ENCODE measurements at regions not wholly inside any gene's neighbourhood (a gene's known extent, or its start where the extent isn't known, plus 50 kb on each side); places are given as distances from the start of the nearest gene placed in this dataset.
A peak's percentile ranks its signal among the peaks of the same experiment; 100 is the strongest.

DNA sequence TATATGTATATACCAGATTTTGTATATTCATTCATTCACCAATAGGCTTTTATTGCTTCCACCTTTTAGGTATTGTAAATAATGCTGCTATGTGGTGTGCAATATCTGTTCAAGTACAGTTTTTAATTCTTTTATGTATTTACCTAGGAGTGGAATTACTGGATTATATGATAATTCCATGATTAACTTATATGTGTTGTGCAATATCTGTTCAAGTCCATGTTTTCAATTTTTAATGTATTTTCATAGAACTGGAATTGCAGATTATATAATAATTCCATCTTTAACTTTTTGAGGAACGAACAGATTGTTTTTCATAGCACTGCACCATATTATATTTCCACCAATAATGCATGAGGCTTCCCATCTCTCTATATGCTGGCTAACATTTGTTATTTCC, 50.6 kb upstream of the L3MBTL4 start:
- no peak for DNase-seq (ENCODE audit: low read depth)

DNA sequence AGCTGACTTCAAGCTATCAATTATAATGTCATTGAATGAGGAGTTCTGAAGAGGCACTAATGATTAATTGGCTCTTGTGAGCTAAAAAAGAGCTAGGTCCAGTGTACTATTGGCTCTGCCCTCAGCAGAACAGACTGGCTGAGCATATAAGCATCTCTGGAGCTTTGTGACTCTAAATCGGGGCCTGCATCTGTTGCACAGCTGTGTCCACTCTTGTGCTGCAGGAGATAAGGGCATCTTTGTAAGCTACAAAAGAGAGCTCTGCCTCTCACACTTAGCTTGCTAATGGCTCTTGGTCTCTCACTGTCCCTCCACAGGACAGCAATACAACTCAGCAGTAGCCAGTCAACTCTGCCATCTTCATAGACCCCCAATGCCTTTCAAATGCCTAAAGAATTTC, 61.5 kb upstream of the L3MBTL4 start:
- DNase-seq (ENCODE audit: low read depth) = no peak

DNA sequence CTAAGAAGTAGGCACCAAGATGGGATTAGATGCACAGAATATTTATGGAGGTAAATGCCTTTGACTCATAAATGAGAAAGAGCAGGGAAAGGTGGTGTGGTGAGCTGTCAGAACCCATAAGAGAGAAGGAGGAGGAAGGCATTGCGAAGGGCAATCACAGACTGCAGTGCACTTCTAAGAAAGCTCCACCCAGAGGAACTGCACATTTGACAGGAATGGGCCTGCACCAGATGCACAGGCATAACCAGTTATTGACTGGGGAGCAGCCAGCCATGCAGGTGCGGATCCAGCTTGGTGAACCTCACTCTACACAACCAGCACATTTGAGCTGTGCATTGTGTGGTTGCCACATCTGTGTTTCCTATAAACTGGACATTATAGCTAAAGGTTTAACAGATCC, 62.2 kb upstream of the L3MBTL4 start:
- DNase-seq (ENCODE audit: low read depth) = no peak

DNA sequence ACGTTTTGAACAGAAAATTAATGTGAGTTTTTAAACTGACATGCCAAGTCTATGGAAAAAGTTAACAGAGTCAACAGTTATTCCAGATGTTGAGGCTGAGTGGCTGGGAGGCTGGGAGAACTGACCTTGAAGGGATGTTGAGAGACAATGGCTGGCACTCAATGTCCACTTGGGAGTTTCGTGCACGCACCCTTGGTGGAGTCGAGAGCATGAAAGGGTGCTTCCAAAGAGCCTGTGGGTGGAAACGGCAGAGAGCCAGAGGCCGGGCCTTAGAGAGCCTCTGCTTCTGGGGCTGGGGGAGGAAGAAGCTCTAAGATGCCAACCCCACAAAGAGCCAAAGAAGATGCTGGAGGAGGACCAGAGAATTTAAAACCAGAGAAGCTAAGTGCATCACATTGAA, 63.4 kb upstream of the L3MBTL4 start:
- no peak for DNase-seq (ENCODE audit: low read depth)

DNA sequence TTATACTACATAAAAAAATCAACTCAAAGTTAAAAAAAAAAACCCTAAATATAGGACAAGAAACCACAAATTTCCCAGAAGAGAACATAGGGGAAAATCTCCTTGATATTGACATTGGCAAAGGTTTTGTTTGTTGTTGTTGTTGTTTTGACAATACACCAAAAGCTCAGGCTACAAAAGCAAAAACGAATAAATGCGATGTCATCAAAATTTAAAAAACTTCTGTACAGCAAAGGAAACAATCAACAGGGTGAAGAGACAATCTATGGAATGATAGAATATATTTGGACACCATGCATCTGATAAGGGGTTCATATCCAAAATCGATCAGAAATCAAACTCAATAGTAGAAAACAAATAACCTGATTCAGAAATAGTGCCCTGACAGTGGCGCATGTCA, 65.0 kb upstream of the L3MBTL4 start:
- no peak for DNase-seq (ENCODE audit: low read depth)

DNA sequence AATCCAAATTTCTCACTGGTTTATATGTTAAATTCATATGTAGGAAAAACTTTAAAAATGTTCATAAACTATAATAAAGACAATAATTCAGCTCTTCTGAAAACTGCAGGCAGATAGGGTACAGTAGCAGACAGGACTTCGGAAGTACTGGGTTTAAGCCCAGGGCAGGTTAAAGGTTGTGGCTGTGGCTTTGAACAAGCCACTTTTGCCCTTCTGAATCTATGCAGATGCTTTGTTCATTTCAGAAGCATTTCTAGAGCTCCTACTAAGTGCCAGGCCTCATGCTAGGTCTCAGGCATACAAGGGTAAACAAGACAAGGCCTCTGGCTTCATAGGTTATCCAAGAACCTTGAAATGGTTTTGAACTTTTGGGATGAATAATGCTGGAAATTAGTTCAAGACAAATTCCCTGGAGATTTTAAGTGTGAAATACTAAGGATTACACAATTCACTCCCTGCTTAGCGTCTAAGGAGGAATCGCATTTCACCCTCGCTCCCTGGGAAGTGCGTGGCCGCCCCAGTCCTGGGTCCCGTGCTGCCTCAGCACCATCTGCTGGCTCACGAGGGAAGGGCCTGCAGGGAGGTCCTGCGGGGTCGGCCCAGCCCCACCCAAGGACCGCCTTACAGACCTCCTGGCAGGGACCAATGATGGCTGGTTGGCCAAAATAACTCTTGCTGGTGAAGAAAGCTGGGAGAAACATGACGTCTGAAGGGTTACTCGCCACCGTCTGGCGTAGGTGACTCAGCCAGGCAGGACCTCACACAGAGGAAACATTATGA, 67.7 kb upstream of the L3MBTL4 start:
- peak; percentile 3 for DNase-seq (ENCODE audit: low read depth)

DNA sequence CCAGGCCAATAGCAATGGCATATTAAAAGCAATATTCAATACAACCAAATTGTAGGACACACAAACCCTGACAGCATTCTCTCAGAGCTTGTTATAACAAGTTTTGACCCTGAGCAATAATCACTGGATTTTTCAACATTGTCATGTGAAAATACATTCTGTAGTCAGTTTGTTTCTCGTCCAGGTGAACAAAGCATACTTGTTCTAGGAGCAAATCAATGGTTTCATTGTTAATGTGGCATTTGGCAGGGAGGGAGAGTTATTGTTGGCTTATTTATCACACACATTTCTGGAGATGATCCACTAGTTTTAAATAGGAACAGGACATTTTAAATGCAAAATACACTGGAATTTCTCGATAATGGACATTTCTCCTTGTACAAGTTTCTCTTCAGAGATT, 69.9 kb upstream of the L3MBTL4 start:
- no peak for DNase-seq (ENCODE audit: low read depth)

DNA sequence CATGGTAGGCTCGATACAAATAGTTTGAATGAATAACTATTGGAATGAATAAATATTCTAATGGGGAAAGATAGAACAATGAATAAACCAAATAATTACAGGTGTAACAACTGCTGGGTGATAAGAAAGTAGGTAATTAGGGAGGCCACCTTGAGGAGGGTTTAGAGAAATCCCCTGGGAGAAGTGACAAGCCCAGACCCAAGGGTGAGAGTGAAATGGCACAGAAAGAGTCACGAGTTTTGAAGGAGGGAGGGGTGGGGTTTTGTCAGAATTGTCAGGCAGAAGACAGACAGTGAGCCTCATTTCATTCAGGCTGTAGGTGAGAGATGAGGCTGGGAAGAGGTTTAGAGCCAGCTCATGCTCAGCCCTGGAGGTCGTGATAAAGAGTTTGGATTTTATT, 71.6 kb upstream of the L3MBTL4 start:
- no peak for DNase-seq (ENCODE audit: low read depth)

DNA sequence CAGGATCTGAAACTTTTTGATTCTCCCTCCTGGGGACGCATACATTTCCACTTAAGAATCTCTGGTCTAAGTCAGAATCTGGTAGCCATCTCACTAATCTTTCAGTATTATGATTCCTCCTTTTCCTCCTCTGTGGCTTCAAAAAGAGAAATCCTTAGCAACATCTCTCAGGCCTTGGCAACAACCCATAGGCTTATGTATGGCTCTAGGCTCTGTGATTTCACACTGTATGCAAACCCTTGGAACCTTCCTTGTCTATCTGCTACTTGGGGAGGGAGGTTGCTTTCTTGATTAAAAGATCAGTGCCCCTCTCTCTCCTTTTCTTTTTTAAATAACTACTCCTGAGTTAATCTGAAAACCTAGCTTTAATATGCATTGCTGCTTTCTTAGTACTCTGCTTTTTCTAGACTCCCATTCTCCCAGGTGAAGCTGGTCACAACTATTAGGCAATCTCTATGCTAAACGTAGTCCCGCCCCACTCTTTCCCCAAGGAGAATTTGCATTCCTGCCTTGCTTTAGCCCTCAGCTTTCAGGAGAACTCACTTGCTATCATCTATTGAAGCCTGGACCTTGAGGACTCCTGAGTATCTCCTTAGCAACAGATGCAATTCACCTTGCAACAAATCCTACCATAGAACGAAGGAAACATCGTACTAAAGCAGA, 72.2 kb upstream of the L3MBTL4 start:
- DNase-seq (ENCODE audit: low read depth) = no peak

DNA sequence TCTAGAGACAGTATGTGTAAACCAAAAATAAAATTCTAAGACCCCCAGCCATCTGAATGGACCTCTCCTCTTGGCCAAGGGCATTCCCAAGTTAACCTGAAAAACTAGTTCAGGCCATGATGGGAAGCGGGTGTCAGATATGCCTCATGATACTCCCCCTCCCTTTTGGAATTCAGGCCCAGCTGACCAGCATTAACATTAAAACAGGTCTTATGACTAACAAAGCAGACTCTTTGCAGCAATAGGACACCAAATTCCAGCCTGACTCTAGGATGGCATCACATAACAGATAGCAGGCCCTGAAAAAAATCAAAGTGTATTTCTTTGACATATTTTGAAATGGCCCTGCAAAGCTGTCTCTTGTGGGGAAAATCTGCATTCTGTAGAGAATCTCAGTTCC, 73.3 kb upstream of the L3MBTL4 start:
- DNase-seq (ENCODE audit: low read depth) = no peak

DNA sequence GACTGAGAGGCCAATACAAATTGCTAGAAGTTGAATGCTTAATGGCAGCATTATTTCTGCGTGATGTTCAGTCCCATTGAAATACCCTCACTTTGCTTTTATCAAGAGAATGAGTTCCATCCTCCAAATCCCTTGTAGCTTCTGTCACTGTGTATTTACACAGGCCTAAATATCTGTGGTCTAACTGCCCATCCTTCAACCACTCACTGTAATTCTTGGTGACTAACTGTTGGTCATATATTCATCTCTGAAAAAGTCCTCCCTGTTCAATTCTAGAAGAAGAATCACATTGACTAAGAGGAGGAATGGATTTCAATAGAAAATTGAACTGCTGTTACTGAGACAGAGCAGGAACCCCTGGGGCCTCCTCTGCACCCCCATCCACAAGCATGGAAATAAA, 74.2 kb upstream of the L3MBTL4 start:
- DNase-seq (ENCODE audit: low read depth) = no peak

DNA sequence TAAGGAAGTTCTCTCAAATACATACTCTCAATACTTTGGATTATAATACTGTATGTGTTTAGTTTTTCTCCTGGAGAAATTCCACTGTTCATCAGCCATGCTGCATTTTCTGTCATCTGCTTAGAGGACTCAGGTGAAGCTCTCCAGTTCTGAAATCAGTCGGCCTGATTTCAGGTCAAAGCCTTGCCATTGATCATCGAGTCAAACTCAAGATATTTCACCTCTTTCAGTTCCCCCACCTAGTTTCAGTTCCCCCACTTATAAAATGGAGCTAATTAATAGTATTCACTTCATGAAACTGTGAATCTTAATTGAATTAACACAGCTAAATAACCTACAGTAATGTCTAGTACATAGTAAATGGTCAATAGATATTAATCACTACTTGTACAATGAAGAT, 75.3 kb upstream of the L3MBTL4 start:
- no peak for DNase-seq (ENCODE audit: low read depth)

DNA sequence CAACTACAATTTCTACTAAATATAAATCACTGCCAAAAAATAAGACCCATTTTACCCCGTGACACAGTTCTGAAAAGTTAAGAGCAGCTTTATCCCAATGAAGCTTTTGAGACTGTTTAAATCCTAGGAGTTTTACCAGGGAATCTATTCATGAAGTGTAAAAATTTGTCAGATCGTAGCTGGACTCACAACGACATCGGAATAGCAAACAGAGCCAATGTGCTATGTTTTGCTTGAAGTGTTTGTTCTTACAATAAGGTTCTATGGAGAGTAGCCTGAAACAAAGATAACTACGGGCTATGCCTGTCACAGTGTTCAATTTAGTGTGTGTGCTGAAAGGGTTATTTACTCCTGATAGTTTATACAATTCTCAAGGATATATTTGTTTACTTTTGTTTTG, 78.5 kb upstream of the L3MBTL4 start:
- DNase-seq (ENCODE audit: low read depth) = no peak

DNA sequence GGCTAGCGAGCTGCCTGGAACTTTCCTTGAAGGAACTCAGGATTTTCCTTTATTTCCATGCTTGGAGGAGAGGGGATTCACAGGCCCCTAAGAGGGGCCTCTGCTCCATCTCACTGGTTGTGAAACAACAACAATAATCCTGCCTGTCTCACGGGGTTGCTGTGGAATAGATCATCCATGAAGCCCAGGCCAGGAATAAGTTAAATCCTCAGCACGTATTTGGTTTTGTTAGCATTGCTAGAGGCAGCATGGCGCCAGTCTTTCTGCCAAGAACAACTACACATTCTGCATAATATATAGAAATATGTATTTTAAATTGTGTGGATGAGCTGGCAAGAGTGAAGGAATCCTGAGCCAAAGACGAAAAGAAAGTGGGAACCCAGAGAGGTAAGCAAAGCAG, 80.8 kb upstream of the L3MBTL4 start:
- no peak for DNase-seq (ENCODE audit: low read depth)

DNA sequence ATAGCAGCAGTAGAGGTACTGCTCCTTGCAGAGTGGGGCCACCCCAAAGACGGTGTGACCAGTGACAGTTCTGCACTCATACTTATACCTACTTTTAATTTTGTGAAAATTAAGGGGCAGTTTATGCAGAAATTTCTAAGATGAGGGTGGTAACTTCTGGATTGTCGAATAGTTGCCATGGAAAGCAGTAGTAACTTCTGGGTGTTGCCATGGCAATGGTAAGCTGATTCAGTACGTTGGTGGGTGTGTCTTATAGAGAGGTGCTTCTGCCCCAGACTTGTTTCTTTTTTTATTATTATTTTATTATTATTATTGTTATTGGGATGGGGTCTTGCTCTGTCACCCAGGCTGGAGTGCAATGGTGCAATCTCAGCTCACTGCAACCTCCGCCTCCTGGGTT, 82.8 kb upstream of the L3MBTL4 start:
- no peak for DNase-seq (ENCODE audit: low read depth)

DNA sequence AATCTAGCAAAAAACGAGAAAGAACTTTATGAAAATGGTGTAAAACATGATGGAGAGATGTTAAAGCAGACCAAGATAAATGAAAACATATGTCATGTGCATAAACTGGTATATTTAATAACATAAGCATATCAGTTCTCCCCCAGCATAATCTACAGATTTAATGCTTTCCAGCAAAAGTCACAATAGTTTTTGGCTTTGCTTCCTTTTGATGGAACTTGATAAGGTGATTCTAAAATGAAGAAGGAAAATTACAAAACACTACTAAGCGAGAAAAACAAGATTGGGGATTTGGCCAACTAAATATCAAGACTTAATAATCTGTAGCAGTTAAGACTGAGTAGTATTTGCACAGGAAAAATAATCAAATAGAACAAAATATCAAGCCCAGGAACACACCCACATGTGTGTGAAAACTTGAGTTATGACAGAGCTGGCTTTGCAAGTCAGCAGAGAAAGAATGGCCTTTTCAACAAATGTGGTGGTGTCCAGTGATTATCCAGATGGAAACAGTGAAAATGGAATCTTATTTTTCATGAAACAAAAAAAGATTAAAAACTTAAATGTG, 83.7 kb upstream of the L3MBTL4 start:
- no peak for DNase-seq (ENCODE audit: low read depth)

DNA sequence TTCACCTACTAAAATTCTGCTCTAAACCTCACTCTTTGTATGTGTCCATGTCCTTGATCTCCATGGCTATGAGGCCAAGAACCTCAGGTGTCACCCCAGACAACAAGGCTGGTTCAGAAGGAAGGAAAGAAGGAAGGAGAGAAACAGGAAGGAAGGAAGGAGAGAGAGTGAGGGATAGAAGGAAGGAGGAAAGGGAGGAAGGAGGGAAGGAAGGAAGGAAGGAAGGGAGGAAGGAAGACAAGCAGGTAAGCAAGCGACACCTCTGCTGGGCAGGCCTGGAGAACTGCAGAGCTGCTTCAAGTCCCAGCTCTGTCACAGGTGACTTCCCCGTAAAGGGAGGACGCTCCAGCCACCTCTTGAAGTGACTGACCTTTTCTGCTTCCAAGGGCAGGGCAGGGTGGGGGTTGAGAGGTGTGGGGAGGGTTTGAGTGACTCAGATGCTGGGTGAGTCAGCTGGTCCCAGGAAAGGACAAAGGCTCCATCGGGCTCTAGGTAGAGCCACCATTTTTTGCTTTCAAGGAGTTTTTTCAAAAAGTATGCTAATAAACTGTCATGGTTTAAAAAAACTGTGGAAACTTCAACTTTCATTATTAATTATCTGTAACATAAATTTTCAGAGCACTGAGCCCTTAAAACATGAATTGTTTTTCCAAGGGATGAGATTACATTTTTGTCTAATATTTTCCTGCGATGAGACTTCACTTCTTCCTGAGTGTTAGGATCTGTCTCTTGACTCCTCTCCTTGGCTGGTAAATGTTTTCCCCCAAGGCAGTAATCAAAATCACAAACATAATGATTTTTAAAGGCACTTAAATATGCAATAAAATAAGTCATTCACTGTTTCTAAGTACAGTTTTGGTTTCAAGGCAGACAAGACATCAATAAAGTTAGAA, 90.1 kb upstream of the L3MBTL4 start:
- DNase-seq (ENCODE audit: low read depth) = no peak

DNA sequence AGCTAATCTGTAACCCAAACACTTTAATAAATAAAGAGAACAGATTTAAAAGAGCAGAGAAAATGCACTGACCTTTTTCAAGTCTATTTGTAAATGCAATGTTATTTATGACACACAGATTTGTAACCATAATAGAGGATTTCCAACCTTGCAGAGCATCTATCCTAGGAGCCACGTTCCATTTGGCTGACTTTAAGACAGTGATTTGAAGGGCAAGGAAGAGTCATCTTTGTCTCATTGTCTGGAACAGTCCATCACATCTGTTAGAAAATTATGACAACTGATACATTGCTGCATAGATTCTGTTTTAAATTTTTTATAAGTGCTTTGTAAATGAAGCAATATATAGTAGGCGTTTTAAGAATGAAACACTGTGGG, 90.8 kb upstream of the L3MBTL4 start:
- DNase-seq (ENCODE audit: low read depth) = no peak

DNA sequence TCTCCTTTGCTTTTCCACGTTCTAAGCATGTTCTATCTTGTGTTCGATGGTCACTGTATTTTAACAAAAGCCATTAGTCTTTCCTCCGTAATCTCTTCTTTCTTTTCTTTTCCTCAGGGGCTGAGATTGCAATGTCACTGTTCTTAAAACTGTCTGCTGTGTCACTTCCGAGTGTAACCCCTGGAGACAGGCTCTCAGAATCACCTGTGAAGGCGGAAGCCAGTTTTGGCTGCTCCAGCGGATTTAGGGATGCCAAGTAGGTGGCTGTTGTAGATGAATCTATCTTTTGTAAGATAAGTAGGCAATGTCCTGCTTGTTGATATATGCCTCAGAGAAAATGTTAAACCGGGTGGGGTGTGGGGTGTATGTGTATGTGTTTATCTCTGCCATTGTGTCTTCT, 94.7 kb upstream of the L3MBTL4 start:
- DNase-seq (ENCODE audit: low read depth) = no peak

DNA sequence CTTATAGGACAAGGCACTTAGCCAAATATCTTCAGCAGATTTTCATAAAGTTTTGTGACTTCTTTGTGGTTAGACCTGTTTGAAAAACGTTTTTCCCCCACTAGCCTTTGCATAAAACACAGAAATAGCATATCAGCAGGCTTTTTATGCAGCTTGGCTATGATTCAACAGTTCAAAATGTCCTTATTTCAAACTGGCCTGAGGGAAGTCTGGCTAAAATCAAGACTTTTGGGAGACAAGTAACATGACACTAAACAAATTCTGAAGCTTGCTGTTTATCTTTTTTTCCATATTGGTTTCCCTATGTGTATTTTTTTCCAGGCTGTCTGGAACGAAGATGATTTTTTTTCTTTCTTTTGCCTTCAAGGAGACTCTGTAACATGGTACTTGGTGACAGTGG, 95.1 kb upstream of the L3MBTL4 start:
- no peak for DNase-seq (ENCODE audit: low read depth)

DNA sequence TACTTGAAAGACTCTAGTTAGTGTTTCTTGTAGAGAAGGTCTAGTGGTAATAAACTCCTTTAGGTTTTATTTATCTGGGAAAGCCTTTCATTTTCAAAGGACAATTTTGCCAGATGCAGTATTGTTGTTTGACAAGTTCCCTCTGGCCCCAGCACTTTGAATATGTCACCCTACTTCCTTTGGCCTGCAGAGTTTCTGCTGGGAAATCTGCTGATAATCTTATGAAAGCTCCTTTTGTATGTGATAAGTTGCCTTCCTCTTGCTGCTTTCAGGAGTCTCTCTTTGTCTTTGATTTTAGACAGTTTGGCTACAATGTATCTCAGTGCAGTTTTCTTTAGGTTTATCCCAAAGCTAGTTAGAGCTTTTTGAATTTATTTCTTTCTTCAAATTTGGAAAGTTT, 106.2 kb upstream of the L3MBTL4 start:
- no peak for DNase-seq (ENCODE audit: low read depth)

DNA sequence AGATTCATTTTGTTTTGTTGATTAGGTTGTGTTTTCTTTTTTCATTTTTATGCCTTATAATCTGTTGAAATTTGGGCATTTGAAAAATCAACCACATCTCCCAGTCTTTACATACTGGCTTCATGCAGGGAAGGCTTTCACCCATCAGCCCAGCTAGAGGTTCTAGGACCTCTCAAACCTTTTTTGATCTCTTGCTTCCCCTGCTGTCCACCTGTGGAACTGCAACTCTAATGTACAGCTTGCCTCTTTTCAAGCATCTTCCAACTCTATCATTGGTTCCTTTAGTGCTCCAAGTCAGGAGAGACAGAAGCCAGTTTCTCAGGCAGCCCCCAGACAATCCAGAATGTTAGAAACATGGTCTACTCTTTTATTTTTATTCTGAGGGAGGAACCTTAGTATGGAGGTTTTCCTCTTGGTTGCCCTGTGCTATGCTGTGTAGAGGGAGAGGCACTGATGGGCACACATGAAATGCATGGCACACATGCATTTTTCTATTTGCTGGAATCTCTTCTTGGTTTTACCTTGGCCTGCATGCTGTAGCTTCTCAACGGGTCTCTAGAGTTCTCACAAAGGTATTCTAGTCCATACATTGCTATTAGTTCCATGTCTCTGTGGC, 107.2 kb upstream of the L3MBTL4 start:
- peak; percentile 0 for DNase-seq (ENCODE audit: low read depth)
